ENCODE measurements at regions not wholly inside any gene's neighbourhood (a gene's known extent, or its start where the extent isn't known, plus 50 kb on each side); places are given as distances from the start of the nearest gene placed in this dataset.

- Mint-ChIP-seq H3K9me3 (no peaks in the 10 kb centered on the region), H3K27ac (no peak overlapping the region), H3K27me3 (ENCODE audit: low read depth in 2 of 2) (peaks cover 6 to 37% of the 10 kb centered on the region in 2 donors), H3K4me3 (no peak overlapping the region), H3K4me1 (no peaks in the 10 kb centered on the region), H3K36me3 (no peaks in the 10 kb centered on the region)
- no peak overlapping the region for H3K27ac ChIP-seq (ENCODE audit: low read length)
- TF ChIP-seq CTCF (IDR thresholded peaks at IDR 0.05), result no peak
- 97% methylated on average over 11 of the region's 12 CpGs for WGBS (ENCODE audit: insufficient coverage)
- no peaks in the 10 kb centered on the region for H3K36me3 ChIP-seq (ENCODE audit: control insufficient read depth, insufficient read depth, low read length)
- no peaks in the 10 kb centered on the region for H3K9me3 ChIP-seq (ENCODE audit: control insufficient read depth, insufficient read depth, low read length)
- intact Hi-C loops (cut with micrococcal nuclease), result no loop called here
- no peak overlapping the region for H3K4me3 ChIP-seq (ENCODE audit: low read length)
- ATAC-seq (no peak), DNase-seq (no peak)
- no peaks in the 10 kb centered on the region for H3K27me3 ChIP-seq (ENCODE audit: control insufficient read depth, insufficient read depth, low read length)
- no peaks in the 10 kb centered on the region for H3K4me1 ChIP-seq (ENCODE audit: control insufficient read depth, insufficient read depth, low read length)
Observed at GRCh38 chrX:134737721-134738369, 59.2 kb downstream of the PABIR2 start.

- H3K36me3 Mint-ChIP-seq, result no peaks in the 10 kb centered on the region
- no peaks in the 10 kb centered on the region for H3K4me1 Mint-ChIP-seq
- Histone ChIP-seq H3K4me1 (ENCODE audit: control insufficient read depth, insufficient read depth, low read length) (no peaks in the 10 kb centered on the region), H3K9me3 (ENCODE audit: control insufficient read depth, insufficient read depth, low read length) (no peaks in the 10 kb centered on the region), H3K27me3 (ENCODE audit: control insufficient read depth, insufficient read depth, low read length) (no peaks in the 10 kb centered on the region), H3K4me3 (ENCODE audit: low read length) (no peak overlapping the region), H3K27ac (ENCODE audit: low read length) (no peak overlapping the region), H3K36me3 (ENCODE audit: control insufficient read depth, insufficient read depth, low read length) (no peaks in the 10 kb centered on the region)
- no peak for ATAC-seq
- no peak overlapping the region for H3K27ac Mint-ChIP-seq
- DNase-seq, result no peak
- TF ChIP-seq CTCF (IDR thresholded peaks at IDR 0.05), result no peak
- no peaks in the 10 kb centered on the region for H3K9me3 Mint-ChIP-seq
- peaks cover 6 to 37% of the 10 kb centered on the region in 2 donors for H3K27me3 Mint-ChIP-seq (ENCODE audit: low read depth in 2 of 2)
- intact Hi-C loops (cut with micrococcal nuclease), result no loop called here
- 83% methylated on average over 3 of the region's 6 CpGs for WGBS (ENCODE audit: insufficient coverage)
- no peak overlapping the region for H3K4me3 Mint-ChIP-seq
Observed at GRCh38 chrX:134737061-134737460, 59.9 kb downstream of the PABIR2 start.

- H3K27ac Mint-ChIP-seq, result no peak overlapping the region
Observed at GRCh38 chrX:134736356-134736755, 60.6 kb downstream of the PABIR2 start.

More at GRCh38 chrX:134736356-134736755, 60.6 kb downstream of the PABIR2 start:
- DNase-seq (no peak), ATAC-seq (no peak)
- H3K27ac ChIP-seq (ENCODE audit: low read length), result no peak overlapping the region
- H3K27me3 Mint-ChIP-seq (ENCODE audit: low read depth in 2 of 2), result peaks cover 6 to 37% of the 10 kb centered on the region in 2 donors
- intact Hi-C loops (cut with micrococcal nuclease), result no loop called here
- no peaks in the 10 kb centered on the region for H3K27me3 ChIP-seq (ENCODE audit: control insufficient read depth, insufficient read depth, low read length)
- no peaks in the 10 kb centered on the region for H3K9me3 Mint-ChIP-seq
- H3K4me3 ChIP-seq (ENCODE audit: low read length), result no peak overlapping the region
- no peaks in the 10 kb centered on the region for H3K36me3 Mint-ChIP-seq
- TF ChIP-seq CTCF (IDR thresholded peaks at IDR 0.05), result no peak
- H3K4me3 Mint-ChIP-seq, result no peak overlapping the region
- H3K4me1 ChIP-seq (ENCODE audit: control insufficient read depth, insufficient read depth, low read length), result no peaks in the 10 kb centered on the region
- no peaks in the 10 kb centered on the region for H3K36me3 ChIP-seq (ENCODE audit: control insufficient read depth, insufficient read depth, low read length)
- 90% methylated on average over 5 of the region's 7 CpGs for WGBS (ENCODE audit: insufficient coverage)
- H3K9me3 ChIP-seq (ENCODE audit: control insufficient read depth, insufficient read depth, low read length), result no peaks in the 10 kb centered on the region
- H3K4me1 Mint-ChIP-seq, result no peaks in the 10 kb centered on the region

Measured in natural killer cell (primary cell).